HG02642 (cell line): ENCODE measurements at regions not wholly inside any gene's neighbourhood (a gene's known extent, or its start where the extent isn't known, plus 50 kb on each side); places are given as distances from the start of the nearest gene placed in this dataset.
"Not testable (repeated sequence)": the region's sequence is repeated elsewhere in the genome, so short reads cannot be mapped to it uniquely, and the experiment has no call there.

ENCODE experiments used
- ATAC-seq: cut with Tn5 transposase; IDR thresholded peaks from one replicate; pipeline ENCODE4 v1.9.1; 2021; ENCODE audit warnings: mild to moderate bottlenecking; ENCODE audit not compliant: unreplicated experiment, poor library complexity

- no peak for ATAC-seq
These were observed 1674.8 kb upstream of the TMEFF2 start for GRCh38 chr2:193869564-193869963.

GRCh38 chr2:193868833-193869232 lies 1674.1 kb upstream of the TMEFF2 start:
- no peak for ATAC-seq

- no peak for ATAC-seq
These were observed 1673.4 kb upstream of the TMEFF2 start for GRCh38 chr2:193868132-193868531.

- no peak for ATAC-seq
These were observed 1672.7 kb upstream of the TMEFF2 start for GRCh38 chr2:193867454-193867853.

- ATAC-seq = no peak
These were observed 1666.8 kb upstream of the TMEFF2 start for GRCh38 chr2:193861557-193861956.

- no peak for ATAC-seq
These were observed 1653.3 kb upstream of the TMEFF2 start for GRCh38 chr2:193847991-193848390.

GRCh38 chr2:193847130-193847529 lies 1652.4 kb upstream of the TMEFF2 start:
- ATAC-seq = no peak

- ATAC-seq = no peak
These were observed 1650.9 kb upstream of the TMEFF2 start for GRCh38 chr2:193845604-193846003.

- ATAC-seq = no peak
These were observed 1648.9 kb upstream of the TMEFF2 start for GRCh38 chr2:193843675-193844074.

GRCh38 chr2:193841384-193842150 lies 1646.8 kb upstream of the TMEFF2 start:
- ATAC-seq = no peak

- no peak for ATAC-seq
These were observed 1642.5 kb upstream of the TMEFF2 start for GRCh38 chr2:193837111-193837738.

GRCh38 chr2:193836424-193837006 lies 1641.8 kb upstream of the TMEFF2 start:
- ATAC-seq = not testable (repeated sequence)

GRCh38 chr2:193833895-193834294 lies 1639.2 kb upstream of the TMEFF2 start:
- not testable (repeated sequence) for ATAC-seq

GRCh38 chr2:193824474-193824873 lies 1629.7 kb upstream of the TMEFF2 start:
- no peak for ATAC-seq

- ATAC-seq = no peak
These were observed 1624.2 kb upstream of the TMEFF2 start for GRCh38 chr2:193818801-193819499.

GRCh38 chr2:193816008-193816407 lies 1621.3 kb upstream of the TMEFF2 start:
- no peak for ATAC-seq

GRCh38 chr2:193810533-193810932 lies 1615.8 kb upstream of the TMEFF2 start:
- no peak for ATAC-seq

GRCh38 chr2:193808877-193809276 lies 1614.1 kb upstream of the TMEFF2 start:
- no peak for ATAC-seq

- no peak for ATAC-seq
These were observed 1611.5 kb upstream of the TMEFF2 start for GRCh38 chr2:193806088-193806774.

- ATAC-seq = no peak
These were observed 1602.1 kb upstream of the TMEFF2 start for GRCh38 chr2:193796847-193797246.
